HG03159 (cell line): ENCODE measurements at regions not wholly inside any gene's neighbourhood (a gene's known extent, or its start where the extent isn't known, plus 50 kb on each side); places are given as distances from the start of the nearest gene placed in this dataset.

Experiments
- ATAC-seq: cut with Tn5 transposase; IDR thresholded peaks from one replicate; pipeline ENCODE4 v1.9.1; 2021; ENCODE audit warnings: mild to moderate bottlenecking, moderate library complexity; ENCODE audit not compliant: unreplicated experiment

DNA sequence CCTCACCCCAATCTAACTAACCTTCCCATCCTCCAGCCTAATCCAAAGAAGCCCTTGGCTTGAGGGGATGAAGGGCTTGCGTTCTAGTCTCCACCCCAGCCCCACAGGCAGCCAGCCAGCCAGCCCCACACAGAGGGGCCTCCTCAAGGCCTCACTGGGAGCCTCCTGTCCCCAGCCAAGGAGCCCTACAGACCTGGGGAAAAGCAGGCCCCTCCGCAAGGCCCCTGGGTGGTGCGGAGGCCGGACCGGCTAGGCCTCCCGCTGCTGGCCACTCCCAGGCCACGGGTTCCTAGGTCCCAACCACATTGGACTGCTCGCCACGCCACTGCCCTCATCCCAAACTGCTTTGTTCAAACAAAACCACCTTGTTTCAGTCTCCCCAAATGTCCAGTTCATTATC lies 78.0 kb downstream of the ZIC5 start:
- ATAC-seq: no peak

DNA sequence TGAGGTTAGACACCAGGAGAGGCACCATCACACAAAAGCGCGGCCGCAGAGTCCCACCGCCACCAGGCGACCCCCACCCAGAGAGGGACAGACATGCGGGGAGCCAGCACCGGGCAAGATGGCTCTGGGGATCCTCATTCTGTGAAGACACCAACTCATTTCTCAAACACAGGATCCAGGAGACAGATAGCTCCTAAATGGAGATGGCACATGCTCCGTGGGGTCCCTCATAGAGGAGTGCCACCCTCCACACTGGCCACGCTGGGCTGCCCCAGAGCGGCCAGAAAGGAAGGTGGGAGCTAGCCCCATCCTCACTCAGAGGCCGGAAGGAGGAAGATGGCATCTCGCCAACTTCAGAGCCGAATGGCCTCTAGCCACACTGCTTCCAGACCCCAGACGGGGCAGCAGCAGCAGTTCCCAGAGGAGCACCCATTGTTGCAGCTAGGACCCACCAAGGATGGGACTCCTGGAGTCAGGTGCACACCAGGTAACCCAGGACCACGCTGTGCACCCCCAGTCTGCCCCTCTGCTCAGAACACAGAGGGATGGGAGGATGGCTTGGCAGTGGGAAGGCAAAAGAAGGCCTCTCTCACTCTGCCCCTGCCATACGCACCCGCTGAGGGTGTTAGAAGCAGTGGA lies 78.6 kb downstream of the ZIC5 start:
- ATAC-seq: no peak

DNA sequence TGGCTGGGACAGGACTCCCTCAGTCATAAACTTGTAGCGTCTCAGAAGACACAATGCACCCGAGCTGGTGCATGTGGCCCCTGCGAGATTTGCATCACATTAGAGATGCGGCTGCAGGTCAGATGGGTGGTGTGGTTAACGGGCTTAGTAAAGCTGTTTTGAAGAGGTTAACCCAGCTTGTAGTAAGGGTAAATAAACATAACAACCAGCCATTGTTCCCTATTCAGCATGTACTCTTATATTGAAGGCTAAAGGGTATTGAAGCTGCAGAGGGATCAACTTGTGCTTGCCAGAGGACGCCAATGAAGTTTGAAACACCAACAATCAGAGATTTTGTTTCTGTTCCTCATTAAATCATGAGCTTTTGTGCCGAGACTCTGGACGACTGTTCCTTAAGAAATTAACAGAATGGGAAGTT lies 79.4 kb downstream of the ZIC5 start:
- ATAC-seq: no peak

- no peak for ATAC-seq
Observed at GRCh38 chr13:99886706-99887105, 84.9 kb downstream of the ZIC5 start.

- ATAC-seq: no peak
Observed at GRCh38 chr13:99884913-99885312, 86.7 kb downstream of the ZIC5 start.

DNA sequence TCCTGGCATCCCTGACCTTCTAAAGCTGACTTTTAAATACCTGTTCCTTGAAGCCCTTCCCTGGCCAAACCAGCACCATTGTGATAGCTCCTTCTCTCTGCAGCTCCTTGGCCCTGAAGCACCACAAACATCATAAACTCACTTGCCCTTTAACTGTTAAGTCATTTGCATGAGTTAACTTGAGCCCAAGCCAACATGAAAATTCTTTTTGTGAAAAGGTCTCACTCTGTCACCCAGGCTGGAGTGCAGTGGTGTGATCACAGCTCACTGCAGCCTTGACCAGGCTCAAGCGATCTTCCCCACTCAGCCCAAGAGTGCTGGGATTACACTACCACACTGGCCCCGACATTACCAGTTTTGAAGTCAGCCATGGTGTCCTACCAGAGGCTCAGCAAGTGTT lies 87.8 kb downstream of the ZIC5 start:
- no peak for ATAC-seq

GRCh38 chr13:99878921-99879610 lies 92.5 kb downstream of the ZIC5 start:
- no peak for ATAC-seq

GRCh38 chr13:99876651-99877050 lies 94.9 kb downstream of the ZIC5 start:
- ATAC-seq: no peak

DNA sequence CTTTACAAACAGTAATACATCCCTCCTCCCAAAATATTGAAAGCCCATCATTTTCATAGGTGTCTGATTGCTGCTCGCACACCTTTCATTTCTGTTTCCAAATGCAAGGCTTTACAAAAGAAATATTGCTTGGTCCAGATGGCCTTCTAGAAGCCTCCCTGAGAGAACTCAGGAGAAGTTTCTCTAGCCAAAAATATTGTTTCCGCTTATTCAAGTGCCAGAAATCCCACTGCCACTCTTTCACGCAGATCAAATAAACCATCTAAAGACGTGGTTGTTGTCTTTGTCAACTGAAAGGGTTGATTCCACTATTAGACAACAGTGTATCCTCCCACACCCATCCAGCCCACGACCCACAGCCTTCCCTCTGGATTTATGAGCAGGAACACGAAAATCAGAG lies 96.2 kb downstream of the ZIC5 start:
- no peak for ATAC-seq

- ATAC-seq: no peak
Observed at GRCh38 chr13:99873832-99874430, 97.6 kb downstream of the ZIC5 start.

DNA sequence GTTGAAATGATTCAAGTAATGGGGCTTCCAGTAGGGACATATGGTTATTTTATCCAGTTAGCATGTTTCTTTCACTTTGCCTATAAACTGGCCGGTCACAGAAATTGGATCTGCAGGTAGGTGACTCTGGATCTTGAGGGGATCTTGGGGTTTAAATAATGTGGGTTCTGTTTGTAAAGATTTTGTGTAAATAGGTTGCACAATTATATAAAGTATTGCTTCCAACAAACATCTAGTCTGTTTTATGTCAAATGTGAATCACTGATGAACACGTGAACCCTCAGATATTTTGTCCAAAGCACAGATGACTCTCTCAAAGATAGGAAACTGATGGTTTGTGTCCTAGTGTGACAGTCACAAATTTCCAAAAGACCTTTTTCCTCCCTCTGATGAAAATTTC lies 98.4 kb downstream of the ZIC5 start:
- no peak for ATAC-seq

DNA sequence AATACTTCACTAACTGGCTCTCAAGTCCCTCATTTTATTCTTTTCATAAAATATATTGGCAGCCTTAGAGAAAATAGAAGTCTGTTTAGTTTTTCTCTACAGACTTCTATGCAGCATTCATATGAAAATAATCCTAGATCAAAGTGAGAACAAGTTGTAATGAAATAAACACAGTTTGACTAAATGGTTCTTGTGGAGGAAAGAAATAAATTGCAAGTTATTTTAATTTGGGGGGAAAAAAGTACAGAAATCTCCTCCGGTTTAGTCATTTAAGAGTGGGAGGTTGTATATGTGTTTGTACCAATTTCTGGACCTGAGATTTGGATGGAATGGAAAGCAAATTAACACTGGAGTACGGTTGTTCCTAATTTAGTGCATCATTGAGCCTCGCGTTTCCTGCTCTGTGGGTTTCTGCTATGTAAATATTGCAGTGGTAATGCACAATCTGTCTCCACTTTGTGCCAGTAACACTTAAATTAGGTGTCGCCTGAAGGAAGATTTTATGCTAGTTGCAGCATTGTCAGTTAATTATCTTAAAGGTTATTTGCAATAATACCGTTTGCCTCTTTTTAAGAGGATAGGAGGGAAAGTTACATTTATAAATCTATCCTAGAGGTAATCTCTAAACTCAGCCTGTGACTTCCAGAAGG lies 100.2 kb downstream of the ZIC5 start:
- ATAC-seq: no peak

DNA sequence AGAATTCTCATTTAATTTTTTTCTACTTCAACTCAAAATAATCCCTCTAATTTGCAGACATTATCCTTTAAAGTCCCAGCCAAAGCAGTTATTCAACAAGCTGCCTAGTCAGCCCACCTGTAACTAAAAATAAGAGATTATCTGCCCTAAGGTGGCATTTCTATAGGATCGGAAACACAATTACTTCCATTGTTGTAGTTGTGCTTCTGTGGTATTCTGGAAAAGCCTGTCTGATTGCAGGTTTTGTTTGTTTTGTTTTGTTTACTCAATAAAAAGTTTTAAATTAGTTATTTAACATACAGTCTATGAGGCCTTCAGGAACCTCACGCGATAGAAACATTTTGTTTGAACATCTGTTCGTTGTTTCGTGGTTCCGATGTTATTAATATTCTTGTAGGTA lies 101.0 kb downstream of the ZIC5 start:
- ATAC-seq: no peak

DNA sequence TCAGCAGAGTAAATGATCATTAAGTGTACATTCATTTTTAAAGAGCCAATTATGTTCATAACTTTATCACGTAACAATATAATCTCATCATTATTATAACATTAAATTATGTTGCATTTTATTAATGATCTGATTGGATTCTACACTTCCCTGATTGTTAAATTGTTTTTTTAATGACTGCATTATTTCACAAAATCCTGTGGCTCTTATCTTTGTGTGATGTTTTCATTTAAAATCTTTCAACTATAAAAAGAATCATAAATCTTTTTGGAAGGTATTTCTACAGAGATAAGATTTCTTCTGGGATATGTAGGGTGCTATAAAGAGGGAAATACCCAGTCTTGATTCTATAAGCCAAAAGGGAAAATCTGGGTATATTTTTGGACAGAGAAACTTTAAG lies 101.7 kb downstream of the ZIC5 start:
- no peak for ATAC-seq

DNA sequence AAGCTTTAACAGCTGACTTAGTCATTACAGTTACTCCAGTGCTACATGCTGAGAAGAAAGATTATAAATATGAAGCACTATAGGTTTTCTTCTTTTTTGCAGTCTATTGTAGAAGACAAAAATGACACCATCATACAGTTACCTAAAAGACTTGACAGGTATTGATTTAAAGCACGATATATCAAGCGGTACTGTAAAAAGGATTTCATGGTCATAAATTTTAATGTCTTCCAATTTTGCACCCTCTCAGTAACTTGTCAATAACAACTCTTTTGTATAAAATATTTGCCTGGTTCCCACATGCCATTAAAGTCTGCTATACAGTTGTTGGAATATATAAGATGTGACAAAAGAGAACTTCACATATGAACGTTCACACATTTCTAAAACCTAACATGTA lies 102.8 kb downstream of the ZIC5 start:
- ATAC-seq: no peak

DNA sequence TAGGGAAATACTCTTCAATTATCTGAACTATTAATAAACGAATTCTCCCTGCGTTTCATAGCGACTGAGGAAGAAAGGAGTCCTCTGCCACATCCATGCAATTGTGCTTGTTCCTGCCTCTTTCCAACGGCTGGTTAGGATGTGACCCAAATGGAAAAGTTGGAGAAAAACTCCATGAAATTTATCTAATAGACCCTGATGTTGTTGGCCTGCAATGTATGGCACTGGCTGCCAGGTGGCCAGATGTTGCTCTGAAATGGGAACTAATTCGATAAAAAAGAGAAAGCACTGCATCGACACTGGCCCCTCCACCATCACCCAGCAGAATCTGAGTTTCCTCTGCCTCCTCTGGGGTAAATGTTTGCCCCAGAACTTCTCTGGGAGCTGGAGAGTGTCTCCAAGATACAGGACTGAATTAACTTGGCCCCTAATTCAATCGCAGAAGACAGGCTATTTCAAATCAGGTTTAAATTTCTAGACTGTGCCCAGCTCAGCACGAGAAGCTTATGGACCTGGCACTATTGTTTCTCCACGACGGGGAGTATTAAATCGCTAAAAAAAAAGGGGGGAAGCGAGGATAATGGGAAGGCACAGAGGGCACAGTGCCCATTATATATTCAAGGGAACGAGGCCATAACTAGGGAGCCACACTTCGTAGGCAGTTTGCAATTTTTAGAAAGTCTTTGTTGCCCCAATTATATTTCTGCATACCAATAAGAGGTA lies 103.9 kb downstream of the ZIC5 start:
- no peak for ATAC-seq

DNA sequence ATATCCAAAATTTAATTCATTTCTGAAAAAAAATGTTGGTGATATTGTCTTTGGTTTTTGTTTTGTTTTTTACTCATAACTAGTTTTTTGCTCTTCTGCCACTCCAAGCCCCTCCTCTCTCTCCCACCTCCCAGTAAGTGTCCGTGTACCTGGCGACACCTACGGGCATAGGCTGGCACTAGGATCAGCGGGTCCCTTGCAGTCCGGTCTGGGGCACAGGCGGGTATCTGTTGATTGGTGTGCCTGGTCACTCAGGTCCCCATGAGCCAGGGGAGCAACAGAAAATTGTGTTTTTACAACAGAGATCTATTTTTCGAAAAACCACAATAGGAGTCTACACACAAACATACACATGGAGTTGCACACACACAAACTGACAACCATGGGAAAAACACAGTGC lies 104.8 kb downstream of the ZIC5 start:
- no peak for ATAC-seq

- ATAC-seq: no peak
Observed at GRCh38 chr13:99865420-99865930, 106.1 kb downstream of the ZIC5 start.

- ATAC-seq: no peak
Observed at GRCh38 chr13:99864627-99864990, 107.0 kb downstream of the ZIC5 start.

GRCh38 chr13:99863789-99864626 lies 107.6 kb downstream of the ZIC5 start:
- no peak for ATAC-seq
